Activated naive CD4-positive, alpha-beta T cell treated with Interleukin-2 at 50 U/mL for 16 hours (primary cell): ENCODE measurements at regions not wholly inside any gene's neighbourhood (a gene's known extent, or its start where the extent isn't known, plus 50 kb on each side); places are given as distances from the start of the nearest gene placed in this dataset.
"Not testable (repeated sequence)": the region's sequence is repeated elsewhere in the genome, so short reads cannot be mapped to it uniquely, and the experiment has no call there.

Experiments used
- DNase-seq: peaks from one replicate; pipeline ENCODE4 v3.0.0-alpha.2; 2020

DNA sequence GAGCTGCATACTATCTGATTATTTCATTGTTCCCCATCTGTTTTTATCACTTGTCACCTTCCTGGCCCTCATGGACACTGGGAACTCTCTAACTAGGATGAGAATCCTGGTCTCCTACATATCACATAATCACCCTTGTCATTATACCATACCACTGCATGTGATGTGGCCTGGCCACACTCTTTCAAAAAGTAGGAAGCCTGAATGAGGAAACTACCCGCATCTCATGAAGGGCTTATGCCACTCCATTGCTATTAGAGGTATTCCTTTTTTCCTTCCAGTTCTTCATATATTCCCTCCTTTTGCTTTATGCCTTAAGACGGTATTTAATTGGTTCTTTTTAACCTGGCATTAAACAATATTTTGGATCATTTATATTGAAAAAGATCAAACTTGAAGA is 1341.4 kb upstream of the NUDT12 start:
- no peak for DNase-seq

DNA sequence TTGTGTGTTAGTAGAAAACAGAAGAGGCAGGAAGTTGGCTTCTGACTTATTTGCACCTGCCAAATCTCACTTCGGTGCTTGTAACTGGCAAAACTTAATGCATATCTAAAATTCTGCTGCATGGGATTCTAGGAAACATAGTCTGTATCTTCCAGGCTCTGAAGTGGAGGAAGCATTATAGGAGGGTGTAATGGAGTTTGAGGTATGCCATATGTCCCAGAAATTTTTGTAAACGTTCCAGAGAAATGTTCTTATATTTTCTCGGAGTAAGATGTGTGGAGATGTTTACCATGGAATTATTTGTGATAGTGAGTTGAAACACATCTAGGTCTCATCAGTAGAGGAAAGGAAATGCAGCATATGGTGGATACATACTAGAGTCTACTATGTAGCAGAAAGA is 1329.0 kb upstream of the NUDT12 start:
- DNase-seq, result no peak

DNA sequence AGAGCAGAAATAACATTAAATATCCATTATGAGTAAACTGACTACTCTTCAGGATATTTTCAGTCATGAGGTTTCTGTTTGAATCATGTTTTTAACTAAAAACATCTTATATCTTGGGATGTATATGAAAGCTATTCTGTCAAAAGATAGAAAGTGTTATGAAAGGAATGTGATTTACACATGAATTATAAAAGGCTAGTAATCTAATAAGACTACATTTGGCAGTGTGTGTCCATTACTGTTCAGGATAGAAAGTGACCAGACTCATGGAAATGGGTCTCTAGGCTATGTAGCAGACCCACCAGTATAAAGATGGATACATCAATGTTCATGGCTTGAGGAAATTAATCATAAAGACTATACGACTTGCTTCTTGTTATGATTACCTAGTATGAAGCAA is 1328.2 kb upstream of the NUDT12 start:
- no peak for DNase-seq

DNA sequence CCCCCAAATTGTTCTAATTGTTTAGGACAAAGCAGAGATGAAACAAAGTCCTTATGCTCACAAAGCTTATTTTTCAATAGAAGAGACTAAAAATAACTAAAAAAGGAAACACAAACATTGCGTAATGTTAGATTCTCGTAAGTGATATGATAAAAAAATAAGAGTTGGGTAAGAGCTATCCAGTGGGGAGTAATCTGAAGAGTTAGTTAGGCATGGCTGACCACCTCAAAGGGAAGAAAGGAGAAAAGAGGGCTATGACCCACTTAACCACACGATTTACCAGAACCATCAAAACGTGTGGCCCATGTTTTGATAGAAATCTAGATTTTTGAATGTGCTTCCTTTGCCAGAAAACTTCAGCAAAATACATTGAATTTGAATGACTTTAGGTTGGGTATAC is 1296.8 kb upstream of the NUDT12 start:
- no peak for DNase-seq

DNA sequence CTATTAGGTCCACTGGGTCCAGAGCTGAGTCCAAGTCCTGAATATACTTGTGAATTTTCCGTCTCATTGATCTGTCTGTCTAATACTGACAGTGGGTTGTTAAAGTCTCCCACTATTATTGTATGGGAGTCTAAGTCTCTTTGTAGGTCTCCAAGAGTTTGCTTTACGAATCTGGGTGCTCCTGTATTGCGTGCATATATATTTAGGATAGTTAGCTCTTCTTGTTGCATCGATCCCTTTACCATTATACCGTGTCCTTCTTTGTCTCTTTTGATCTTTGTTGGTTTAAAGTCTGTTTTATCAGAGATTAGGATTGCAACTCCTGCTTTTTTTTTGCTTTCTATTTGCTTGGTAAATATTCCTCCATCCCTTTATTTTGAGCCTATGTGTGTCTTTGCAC is 1289.5 kb upstream of the NUDT12 start:
- DNase-seq, result not testable (repeated sequence)

DNA sequence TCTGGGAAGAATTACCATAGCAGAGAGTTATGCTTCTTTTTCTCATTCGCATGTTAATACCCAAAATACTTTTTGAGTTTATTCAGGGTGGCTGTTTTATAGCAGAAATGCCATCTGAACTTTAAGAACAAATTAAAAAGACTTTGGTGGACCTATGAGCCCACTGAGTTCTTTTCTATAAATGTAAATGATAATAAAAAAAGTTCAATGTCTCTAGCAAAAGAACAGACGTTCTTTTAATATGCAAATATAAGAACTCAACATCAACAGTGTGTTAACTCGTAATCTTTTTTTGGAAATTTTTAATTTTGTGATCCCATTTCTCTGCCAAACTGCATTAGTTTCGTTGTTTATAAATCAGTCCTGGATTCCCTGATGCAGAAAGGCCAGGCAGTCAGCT is 1283.0 kb upstream of the NUDT12 start:
- no peak for DNase-seq

DNA sequence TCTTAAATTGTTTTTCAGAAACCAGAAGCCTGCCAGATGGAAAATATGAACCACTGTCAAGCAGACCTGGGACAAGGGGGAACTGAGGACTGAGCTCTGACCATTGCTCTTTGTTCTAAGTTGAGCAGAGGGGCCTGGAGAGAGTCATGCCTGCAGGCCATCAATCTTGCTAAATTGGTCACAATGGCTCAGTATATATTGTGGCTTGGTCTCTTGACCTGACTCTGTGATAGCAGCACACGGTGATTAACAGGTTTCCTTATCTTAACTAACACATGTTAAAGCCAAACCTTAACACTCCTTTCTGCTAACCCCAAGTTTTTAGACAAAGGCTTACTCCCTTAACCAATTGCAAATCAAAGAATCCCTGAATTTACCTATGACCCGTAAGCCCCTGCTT is 1281.2 kb upstream of the NUDT12 start:
- no peak for DNase-seq

DNA sequence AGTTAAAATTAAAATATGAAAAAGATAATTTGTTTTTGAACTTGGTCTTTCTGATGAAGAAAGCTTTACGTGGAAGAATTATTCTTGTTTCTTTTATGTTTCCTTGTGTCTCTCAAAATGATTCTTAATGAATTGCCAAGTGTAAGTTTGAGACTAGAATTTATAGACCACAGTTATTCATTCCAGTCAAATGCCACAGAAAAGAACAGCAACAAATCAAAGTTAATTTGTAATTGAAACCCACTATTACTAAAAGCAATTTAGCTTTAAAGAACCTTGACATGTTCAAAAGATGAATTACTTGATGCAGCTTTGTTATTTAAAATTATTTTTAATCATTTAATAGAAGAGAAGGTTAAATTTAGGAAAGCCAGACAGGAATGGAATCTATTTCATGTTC is 1277.7 kb upstream of the NUDT12 start:
- no peak for DNase-seq

DNA sequence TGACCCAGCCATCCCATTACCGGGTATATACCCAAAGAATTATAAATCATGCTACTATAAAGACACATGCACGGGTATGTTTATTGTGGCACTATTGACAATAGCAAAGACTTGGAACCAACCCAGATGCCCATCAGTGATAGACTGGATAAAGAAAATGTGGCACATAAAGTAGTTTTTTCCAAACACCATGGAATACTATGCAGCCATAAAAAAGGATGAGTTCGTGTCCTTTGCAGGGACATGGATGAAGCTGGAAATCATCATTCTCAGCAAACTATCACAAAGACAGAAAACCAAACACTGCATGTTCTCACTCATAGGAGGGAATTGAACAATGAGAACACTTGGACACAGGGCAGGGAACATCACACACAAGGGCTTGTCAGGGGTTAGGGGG is 1268.9 kb upstream of the NUDT12 start:
- not testable (repeated sequence) for DNase-seq

DNA sequence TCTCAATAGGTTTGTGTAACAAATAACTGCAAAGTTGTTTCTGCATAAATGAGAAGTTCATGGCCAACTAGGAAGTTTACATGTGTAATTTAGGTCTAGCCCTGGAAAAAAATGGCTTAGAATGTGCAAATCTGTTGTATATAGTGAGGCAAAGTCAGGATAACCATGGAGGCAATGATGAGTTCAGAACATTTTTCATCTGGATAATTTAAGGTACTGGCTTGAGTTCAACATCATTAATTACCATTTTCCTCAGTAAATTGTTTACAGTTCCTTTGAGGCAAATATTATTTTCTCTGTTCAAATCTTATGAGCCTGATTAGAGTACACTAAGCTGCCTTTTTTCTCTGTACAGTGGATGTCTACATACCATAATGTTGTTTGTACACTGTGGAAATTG is 1259.0 kb upstream of the NUDT12 start:
- no peak for DNase-seq

DNA sequence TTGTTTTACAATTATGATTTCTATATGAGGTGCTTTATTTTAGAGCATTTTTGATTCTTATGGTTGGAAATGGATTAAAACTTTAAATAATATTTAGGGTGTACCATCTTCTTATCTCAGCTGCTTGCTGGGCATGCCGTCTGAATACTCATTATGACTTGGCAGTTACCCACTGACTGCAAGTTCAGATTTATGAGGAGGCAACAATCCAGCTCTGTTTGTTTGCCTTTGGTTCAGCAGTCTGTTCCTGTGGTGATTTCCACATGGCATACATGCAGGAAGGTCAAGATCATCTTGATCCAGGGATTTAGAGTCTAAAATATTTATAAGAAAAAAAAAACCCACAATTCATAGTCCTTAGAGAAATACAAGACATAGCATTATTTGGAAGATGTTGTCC is 1254.5 kb upstream of the NUDT12 start:
- no peak for DNase-seq

DNA sequence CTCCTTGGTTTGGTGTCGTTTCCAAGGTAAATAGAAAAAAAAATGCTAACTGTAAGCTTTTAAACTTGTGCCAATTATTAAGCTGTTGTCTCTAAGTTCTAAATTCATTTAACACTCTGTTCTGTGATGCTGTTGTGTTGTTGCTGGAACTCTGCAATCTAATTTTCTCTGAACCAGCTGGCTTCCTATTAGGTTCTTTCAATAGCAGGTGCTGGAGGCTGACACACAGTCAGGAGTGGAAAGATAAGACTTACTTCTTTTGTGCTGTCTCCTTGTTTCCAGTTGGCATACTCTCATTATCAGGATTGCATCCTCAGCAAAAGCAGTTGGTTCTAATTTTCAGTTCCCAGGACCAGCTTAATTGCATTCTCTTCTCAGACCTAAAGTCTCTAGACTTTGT is 1252.6 kb upstream of the NUDT12 start:
- DNase-seq, result no peak

DNA sequence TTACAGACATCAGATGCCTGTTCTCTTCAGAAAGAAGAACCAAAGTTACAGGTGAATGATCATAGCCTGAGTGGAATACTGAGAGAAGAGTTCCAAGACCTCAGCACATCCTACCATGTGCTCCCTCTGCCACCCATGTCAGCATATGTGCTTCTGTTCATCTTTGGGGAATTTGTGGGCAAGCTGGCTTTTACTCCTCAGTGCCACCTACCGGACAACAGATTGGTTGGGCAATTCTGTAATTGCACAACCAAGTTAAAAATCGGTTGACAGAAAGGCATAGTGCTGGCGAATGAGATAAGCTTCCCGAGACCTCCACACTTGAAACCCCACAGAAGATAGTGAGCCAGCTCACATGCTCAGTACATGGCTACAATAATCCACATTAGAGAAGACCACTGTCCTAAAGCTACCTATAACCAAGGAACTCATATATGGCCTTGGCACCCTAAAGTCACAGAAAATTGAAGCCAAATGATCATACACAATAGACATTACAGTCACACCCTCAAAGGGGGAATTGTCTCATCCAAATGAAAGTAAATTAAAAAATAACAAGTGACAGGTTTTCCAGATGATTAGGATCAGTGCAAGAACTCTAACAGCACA is 1238.0 kb upstream of the NUDT12 start:
- DNase-seq, result no peak

DNA sequence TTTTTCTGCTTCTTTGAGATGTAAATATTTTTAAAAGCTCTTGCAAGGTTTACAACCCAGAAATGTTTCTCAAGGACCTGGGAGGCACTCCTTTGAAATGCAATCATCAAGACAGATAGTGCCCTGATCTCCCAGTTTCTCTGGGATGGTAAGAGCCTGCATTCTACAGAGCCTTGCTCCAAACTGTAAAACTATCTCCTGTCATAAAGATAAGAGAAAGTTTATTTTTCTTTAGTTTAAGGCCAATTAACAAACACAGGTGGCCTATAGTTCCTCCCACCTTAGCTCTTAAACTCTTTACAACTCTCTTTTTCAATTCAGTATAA is 1231.1 kb upstream of the NUDT12 start:
- no peak for DNase-seq

DNA sequence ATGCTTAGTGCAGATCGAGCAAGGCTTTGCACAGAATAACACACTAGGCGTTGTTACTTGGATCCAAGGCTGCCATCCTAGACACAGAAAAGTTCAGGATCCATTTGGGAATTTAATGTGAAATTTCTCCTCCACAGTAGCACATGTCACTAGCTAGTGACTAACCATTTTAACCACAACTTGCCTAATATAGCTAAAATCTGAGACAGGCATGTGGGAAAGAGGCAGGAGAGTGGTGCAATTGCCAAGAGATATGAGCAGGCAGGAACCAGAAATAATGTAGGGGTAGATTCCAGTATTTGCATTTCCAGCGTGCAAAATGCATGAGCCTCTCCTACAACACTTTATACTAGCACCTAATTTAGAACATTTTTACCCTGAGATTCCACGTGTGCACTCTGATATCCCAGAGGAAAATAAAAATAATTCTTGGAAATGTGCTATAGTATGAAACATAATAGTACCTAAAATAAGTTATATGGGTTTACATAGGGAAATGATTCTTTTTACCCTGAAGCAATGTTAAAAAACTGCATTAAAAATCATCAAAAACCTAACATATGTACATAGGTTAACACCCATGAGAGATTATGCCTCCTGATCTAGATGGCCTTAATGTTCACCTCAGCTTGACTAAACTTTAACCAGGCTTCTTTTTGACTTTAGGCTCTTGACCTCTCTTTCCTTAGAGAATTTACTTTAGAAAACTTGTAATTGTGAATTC is 1230.6 kb upstream of the NUDT12 start:
- DNase-seq, result no peak

DNA sequence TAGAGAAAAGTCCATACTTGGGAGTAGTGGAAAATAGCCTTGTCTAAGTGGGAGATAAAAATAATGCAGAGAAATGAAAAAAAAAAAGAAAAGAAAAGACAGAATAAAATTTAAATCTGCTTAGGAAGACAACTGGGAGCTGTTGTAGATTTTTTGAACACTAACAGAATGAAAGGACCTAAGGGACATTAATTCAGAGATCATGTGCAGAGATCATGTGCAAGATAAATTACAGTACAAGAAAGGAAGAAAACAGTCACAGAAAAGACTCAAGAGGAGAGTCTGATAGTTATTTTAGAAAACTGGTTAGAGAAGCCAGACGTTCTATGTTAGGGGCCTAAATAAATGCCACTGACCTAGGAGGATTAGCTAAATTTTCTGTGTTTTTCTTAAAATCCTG is 1226.8 kb upstream of the NUDT12 start:
- DNase-seq, result no peak

DNA sequence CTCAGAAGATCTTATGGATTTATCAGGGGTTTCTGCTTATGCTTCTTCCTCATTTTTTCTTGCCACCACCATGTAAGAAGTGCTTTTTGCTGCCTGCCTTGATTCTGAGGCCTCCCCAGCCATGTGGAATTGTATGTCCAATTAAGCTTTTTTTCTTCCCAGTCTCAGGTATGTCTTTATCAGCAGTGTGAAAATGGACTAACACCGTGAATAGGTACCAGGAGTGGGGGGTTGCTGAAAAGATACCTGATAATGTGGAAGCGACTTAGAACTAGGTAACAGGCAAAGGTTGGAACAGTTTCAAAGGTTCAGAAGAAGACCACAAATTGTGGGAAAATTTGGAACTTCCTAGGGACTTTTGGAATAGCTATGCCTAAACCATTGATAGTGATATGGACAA is 1222.5 kb upstream of the NUDT12 start:
- DNase-seq, result no peak

DNA sequence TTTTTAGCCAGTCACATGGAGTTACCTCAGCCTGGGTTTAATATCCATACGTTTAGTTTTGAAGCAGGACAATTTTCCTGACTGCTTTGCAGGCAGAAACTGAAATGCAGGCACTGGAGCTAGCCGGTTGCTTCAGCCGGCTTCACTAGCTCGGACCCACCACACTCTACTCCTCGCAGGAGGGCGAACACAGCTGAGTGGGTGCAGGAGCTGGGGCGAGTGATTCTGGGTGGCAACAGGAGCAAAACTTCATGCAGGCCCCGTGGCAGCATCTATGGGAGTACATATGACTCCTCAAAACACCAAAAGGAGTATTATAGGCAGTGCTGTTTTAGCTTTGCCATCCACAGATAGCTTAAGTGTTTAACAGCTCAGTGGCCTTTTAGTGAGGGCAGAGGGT is 1211.8 kb upstream of the NUDT12 start:
- DNase-seq, result no peak

DNA sequence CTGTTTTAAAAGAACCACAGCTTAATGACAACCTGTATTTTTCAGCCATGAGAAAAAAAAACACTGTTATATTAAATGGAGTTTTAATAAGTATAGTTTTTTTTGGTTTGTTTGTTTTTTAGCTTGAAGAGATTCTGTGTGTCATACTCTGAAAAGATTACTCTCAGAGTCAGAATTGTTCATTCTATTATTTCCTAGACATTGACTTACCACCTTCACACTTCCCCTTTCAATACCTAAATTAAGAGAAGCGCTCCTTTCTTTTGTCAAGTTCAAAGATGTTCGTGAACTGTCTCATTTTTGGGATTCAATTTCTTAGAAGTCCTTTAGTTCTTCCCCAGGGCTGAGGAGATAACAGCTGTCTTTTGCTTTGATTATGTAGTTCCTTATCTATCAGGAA is 1201.6 kb upstream of the NUDT12 start:
- no peak for DNase-seq

DNA sequence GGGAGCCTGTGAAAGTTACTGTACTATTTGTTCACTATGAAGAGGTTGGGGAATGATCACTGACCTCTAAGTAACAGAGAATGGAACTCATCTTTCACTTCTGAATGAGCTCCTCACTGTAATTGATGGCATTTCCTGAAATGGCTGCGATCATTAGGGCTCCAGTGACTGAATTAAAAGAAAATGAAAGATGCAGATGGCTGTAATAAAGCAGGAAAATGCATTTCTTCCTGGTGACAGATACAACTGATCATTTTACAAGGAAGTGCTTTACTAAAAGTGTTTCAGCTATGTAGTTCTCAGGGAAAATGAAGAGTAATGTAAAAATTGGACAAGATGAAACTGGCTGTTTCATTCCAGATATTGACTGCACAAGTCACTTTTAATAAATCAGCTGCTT is 1200.6 kb upstream of the NUDT12 start:
- DNase-seq, result no peak

DNA sequence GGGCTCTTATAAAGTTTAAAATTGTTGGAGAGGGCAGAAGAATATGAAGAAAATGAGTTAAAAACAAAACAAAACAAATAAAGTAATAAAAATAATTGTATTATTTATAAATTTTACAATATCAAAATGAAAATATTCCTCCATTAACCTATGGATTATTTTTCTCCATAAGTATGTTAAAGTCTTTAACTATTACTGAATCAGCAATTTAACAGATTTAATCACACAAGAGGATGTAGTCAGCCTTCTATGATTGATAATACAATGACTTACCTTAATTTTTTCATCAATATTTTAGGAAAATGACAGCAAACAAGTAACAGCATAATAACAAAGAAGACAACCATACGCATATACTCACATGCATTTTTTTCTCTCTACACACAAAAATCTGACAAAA is 1195.3 kb upstream of the NUDT12 start:
- no peak for DNase-seq

DNA sequence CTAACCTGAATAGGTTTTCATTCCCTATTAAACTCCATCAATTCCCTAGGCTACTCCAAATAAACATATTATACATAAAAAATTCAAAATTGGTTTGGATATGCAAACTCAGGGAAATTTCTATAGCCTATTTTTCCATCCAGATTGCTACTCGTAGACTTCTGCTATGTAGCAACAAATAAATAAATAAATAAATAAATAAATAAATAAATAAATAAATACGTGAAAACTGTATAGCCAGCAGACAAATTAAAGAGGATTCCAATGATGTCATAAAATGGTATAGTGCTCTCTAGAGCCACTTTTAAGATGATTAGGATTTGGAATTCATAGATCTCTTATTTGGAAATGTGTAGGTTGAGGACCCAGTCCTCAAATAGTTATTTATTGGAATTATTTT is 1193.2 kb upstream of the NUDT12 start:
- DNase-seq, result no peak

DNA sequence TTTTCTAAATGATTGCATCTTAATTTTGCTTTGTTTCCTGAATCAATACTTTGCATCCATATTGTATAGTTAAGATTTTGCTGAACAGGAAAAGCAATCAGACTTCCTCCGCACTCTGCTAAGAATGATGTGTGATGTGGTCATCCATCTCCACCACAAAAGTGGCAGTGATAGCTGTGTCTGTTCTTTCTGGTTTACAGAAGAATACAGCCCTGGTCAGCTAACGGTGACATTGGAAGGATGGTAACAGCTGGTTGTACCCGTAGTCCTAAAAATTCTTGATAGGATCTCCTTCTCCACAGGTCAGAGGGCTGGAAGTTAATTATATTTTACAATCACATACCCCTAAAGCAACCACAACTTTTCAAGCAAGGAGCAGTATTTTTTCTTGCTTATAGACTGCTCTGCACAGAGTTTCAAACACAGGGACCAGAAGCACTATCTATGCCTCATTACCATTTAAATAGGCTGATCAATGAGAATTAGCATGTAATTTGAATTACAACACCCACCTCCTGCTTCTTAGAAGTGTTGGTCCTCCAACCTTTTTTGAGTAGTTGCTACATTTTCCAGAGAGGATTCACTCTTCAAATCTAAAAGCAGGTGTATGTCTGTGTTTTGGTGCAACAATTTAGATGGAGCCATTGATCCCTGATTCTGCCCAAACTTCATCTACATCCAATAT is 1191.9 kb upstream of the NUDT12 start:
- DNase-seq, result no peak

DNA sequence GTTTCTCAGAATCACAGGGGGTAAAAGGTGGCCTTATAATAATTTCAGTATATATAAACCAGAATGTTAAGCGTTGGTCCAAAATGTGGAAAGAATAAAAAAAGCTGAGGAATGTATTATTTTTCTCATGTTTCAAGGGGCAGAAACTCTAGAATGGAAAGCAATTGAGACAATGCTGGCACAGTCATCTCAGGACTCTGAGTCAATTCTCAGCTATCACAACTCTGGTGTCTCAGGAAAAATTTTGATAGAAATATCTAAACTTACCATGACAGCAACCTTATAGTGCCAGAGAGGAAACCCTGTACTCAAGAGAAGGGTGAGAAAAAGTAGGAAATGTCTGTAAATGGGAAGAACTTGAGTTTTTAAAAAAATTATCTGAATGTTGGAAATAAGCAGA is 1189.4 kb upstream of the NUDT12 start:
- no peak for DNase-seq

DNA sequence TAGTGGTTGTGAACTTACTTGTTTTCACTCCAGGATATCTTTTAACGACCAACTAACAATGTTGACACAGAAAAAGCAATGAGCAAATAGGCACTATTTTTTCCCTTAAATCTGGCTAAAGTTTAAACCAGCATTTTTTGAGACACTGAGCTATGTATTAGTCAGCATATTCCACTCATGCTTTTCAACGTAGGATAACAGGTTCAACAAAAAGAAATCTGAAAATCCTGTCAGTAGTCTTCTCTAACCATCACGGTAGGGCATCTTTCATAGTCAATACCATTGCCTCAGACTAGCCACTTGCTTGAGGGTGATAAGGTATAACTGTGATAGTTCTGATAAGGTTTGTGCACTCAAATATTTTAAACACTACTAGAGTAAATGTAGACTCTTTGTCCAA is 1177.3 kb upstream of the NUDT12 start:
- no peak for DNase-seq
